Stimulated activated naive CD8-positive, alpha-beta T cell treated with anti-CD3 and anti-CD28 coated beads, Interleukin-15, Interleukin-2, amounts not matched to agents 100 U/mL and 50 U/mL, for 24 hours (primary cell): ENCODE measurements at regions not wholly inside any gene's neighbourhood (a gene's known extent, or its start where the extent isn't known, plus 50 kb on each side); places are given as distances from the start of the nearest gene placed in this dataset.
"Not testable (repeated sequence)": the region's sequence is repeated elsewhere in the genome, so short reads cannot be mapped to it uniquely, and the experiment has no call there.

Experiments used
- ATAC-seq: fragments of 150-1000 bp; cut with Tn5 transposase; one replicate; pipeline ENCODE4 v1.10.0; 2021
- DNase-seq: peaks from one replicate; pipeline ENCODE4 v3.0.0; 2021

- DNase-seq (no peak), ATAC-seq (no peak)
These were observed 315.3 kb upstream of the FGF13 start for GRCh38 chrX:139026811-139027210.

- DNase-seq (no peak), ATAC-seq (no peak)
These were observed 314.9 kb upstream of the FGF13 start for GRCh38 chrX:139026406-139026805.

GRCh38 chrX:139025816-139026215, 314.3 kb upstream of the FGF13 start:
- ATAC-seq (no peak), DNase-seq (no peak)

GRCh38 chrX:139023531-139023930, 312.0 kb upstream of the FGF13 start:
- no peak for DNase-seq
- no peak for ATAC-seq

- ATAC-seq (no peak), DNase-seq (no peak)
These were observed 309.3 kb upstream of the FGF13 start for GRCh38 chrX:139020801-139021200.

- DNase-seq, result no peak
- no peak for ATAC-seq
These were observed 306.9 kb upstream of the FGF13 start for GRCh38 chrX:139018436-139018835.

- DNase-seq, result no peak
- ATAC-seq, result no peak
These were observed 304.1 kb upstream of the FGF13 start for GRCh38 chrX:139015627-139016026.

- no peak for DNase-seq
- no peak for ATAC-seq
These were observed 296.7 kb upstream of the FGF13 start for GRCh38 chrX:139008185-139008584.

- ATAC-seq, DNase-seq: not testable (repeated sequence)
These were observed 292.5 kb upstream of the FGF13 start for GRCh38 chrX:139003856-139004527.

- DNase-seq (no peak), ATAC-seq (no peak)
These were observed 290.8 kb upstream of the FGF13 start for GRCh38 chrX:139002319-139002718.

GRCh38 chrX:138996268-138996667, 284.8 kb upstream of the FGF13 start:
- DNase-seq (no peak), ATAC-seq (no peak)

GRCh38 chrX:138995458-138995857, 283.9 kb upstream of the FGF13 start:
- DNase-seq (no peak), ATAC-seq (no peak)

GRCh38 chrX:138990425-138990824, 278.9 kb upstream of the FGF13 start:
- DNase-seq, ATAC-seq: not testable (repeated sequence)

- no peak for ATAC-seq
- DNase-seq, result no peak
These were observed 275.3 kb upstream of the FGF13 start for GRCh38 chrX:138986866-138987265.

GRCh38 chrX:138986235-138986634, 274.7 kb upstream of the FGF13 start:
- DNase-seq (no peak), ATAC-seq (no peak)

GRCh38 chrX:138982365-138982764, 270.8 kb upstream of the FGF13 start:
- ATAC-seq (no peak), DNase-seq (no peak)

GRCh38 chrX:138964501-138964900, 253.0 kb upstream of the FGF13 start:
- no peak for DNase-seq
- ATAC-seq, result no peak

GRCh38 chrX:138962419-138962818, 250.9 kb upstream of the FGF13 start:
- not testable (repeated sequence) for ATAC-seq, DNase-seq

- ATAC-seq (no peak), DNase-seq (no peak)
These were observed 243.5 kb upstream of the FGF13 start for GRCh38 chrX:138954976-138955375.

GRCh38 chrX:138946926-138947325, 235.4 kb upstream of the FGF13 start:
- DNase-seq (no peak), ATAC-seq (no peak)

GRCh38 chrX:138945219-138945618, 233.7 kb upstream of the FGF13 start:
- no peak for DNase-seq
- ATAC-seq, result no peak

- no peak for DNase-seq
- no peak for ATAC-seq
These were observed 227.5 kb upstream of the FGF13 start for GRCh38 chrX:138939038-138939437.

GRCh38 chrX:138938003-138938402, 226.5 kb upstream of the FGF13 start:
- no peak for DNase-seq
- no peak for ATAC-seq

GRCh38 chrX:138931212-138931611, 219.7 kb upstream of the FGF13 start:
- ATAC-seq (no peak), DNase-seq (no peak)

- ATAC-seq, result no peak
- DNase-seq, result no peak
These were observed 219.0 kb upstream of the FGF13 start for GRCh38 chrX:138930583-138930945.
